H1 (cell line): ENCODE measurements at regions not wholly inside any gene's neighbourhood (a gene's known extent, or its start where the extent isn't known, plus 50 kb on each side); places are given as distances from the start of the nearest gene placed in this dataset.

Experiments
- CEBPB ChIP-seq: IDR thresholded peaks from 2 replicates; pipeline ENCODE4 v1.6.1; 2012; ENCODE audit warnings: low read depth, low read length
- HDAC6 ChIP-seq: IDR thresholded peaks from one replicate; pipeline ENCODE4 v1.7.1; 2012; ENCODE audit warnings: low read depth, mild to moderate bottlenecking, inconsistent platforms, low read length, moderate library complexity
- KDM5A ChIP-seq: fragments of 200-600 bp; IDR thresholded peaks from 2 replicates; pipeline ENCODE4 v1.7.1; 2012; ENCODE audit warnings: mild to moderate bottlenecking, low read length, inconsistent platforms, mixed read lengths
- RBBP5 ChIP-seq: IDR thresholded peaks from 2 replicates; pipeline ENCODE4 v1.7.1; 2012; ENCODE audit warnings: low read depth, mild to moderate bottlenecking, inconsistent platforms, low read length, moderate library complexity, borderline replicate concordance
- TBP ChIP-seq: IDR thresholded peaks from 2 replicates; pipeline ENCODE4 v1.6.1; 2011; ENCODE audit warnings: low read depth, low read length, improper control_type of control experiment
- TF ChIP-seq, protein P1 (sequence below): IDR thresholded peaks from 2 replicates; pipeline ENCODE4 v1.6.1; 2012; ENCODE audit warnings: inconsistent platforms

- TF ChIP-seq RBBP5 (no peak), KDM5A (no peak), CEBPB (no peak), TBP (no peak), HDAC6 (no peak)
- TF ChIP-seq, protein P1, sequence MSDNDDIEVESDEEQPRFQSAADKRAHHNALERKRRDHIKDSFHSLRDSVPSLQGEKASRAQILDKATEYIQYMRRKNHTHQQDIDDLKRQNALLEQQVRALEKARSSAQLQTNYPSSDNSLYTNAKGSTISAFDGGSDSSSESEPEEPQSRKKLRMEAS: no peak
Observed at GRCh38 chr2:75278314-75278713, 79.0 kb upstream of the TACR1 start (continued).
